ENCODE measurements at regions not wholly inside any gene's neighbourhood (a gene's known extent, or its start where the extent isn't known, plus 50 kb on each side); places are given as distances from the start of the nearest gene placed in this dataset.

DNA sequence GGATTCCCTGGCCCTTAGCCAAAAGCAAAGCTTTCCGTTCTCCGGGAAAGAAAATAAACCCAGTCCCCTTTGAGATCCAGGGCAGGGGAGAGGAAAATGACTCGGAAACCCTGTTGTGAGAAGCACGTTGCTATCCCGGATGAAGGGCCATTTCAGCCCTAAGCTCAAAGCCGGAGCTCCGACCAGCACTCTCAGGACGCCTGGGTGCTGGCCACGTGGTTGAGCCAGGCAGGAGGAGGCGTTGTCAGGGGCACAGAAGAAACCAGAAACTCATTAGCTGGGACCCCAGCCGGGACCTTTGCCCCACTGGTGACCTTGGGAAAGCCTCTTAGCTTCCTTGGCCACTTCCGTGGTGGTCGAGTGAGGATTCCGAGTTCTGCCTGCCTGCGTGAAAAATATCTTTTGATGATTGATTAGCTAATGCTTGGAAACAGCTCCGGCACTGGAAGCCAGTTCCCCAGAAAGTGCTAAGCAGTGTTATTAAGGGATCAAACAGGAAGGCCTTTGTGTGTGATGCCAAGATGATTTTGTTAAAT is 57.6 kb upstream of the FZD10 start:
- no peak for DNase-seq

DNA sequence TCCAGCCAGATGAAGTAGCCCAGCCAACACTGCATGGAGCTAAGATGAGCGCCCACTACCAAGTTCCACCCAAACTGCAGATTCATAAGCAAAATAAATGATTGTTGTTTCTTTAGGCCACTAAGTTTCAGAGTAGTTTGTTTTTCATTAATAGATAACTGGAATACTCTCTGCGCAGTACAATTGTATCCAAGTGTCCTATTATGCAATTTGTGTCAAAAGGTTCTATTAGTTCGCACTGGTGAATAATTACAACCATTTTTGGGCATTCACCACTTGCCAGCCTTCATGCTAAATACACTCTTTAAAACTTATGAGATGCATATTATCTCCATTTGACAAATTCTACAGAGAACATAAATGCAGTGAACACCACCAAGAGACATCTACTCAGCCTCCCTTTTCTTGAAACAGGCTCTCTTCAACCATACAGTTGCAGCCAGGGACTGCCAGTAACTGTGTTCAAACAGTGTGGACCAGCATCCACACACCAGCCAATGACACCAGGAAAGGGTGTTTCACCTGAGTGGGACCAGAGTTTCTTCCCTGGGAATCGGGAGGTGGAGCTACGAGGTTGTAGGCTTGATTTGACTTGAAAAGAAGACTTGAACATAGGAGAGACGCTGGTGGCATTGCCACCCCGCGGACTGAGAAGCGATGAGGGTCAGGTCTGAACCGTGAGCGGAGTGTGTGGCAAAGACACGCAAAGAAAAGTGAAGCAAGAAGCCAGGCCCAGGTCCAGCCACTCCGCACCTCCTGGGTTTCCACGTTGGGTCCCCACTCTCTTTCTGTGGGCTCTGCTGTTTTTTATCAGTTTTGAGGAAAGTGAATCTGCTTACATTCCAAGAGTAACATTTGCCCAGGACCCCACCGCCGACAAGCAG is 53.0 kb upstream of the FZD10 start:
- DNase-seq: no peak

DNA sequence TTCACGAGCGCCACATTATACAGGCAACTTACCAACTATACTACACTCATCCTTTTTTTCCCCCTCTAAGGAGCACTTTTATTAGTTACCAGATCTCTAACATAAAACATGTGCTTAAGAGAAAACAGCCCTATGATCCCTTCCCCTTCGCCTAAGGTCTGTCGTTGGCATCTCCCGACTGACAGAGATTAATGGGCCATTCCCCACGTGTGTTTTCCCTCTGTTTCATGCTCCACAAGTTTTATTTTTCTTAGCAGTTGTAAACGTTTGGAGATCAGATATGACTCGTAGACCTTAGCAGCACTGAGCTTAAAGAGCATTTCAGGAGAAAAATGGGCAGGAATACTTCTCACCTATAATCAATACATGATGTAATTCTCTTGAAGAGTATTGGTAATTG is 51.4 kb upstream of the FZD10 start:
- no peak for DNase-seq

DNA sequence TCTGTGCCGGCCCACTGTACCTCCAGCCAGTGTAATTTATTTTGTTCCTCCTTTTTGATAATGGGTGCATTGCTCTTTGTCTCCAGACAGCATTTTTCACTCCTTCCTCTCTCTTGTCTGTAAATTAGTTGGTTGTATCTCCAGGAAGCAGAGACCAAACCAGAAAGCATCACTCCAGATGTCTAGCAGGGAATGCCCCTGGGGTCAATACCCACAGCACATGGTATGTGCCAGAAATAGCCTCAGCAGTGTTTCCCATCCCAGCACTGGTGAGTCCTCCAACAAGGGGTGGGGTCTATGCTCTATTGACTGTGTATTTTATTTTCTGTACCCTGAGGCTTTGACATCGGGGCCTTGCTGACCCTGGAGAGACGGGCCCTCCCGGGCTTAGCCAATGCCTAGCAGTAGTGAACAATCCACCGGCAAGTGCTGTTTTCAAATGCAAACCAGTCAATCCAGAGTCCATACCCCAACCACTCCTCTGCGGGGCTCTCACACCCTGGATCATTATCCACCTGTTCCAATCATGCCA is 50.2 kb upstream of the FZD10 start:
- no peak for DNase-seq
